HG03064 (cell line): ENCODE measurements at regions not wholly inside any gene's neighbourhood (a gene's known extent, or its start where the extent isn't known, plus 50 kb on each side); places are given as distances from the start of the nearest gene placed in this dataset.
A peak's percentile ranks its signal among the peaks of the same experiment; 100 is the strongest.

Source experiments
- ATAC-seq: cut with Tn5 transposase; IDR thresholded peaks from one replicate; pipeline ENCODE4 v1.9.1; 2021; ENCODE audit warnings: low read depth; ENCODE audit not compliant: unreplicated experiment

DNA sequence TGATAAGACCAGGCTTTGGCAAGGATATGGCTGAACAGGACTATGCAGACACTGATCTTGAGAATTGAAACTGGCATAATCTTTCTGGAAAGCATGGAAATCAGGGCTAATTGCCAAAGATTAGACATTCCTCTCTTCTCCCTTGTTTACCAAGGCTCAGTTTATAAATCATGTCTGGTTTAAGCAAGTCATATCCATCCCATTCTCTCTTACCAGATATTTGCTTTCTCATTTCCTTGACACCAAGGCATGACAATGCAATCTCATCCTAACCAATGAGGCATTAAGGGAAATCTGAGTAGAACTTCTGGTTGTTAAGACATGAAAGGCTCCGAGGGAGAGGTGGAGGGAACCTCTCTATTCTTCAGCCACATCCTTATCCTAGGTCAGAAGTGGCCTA, 110.3 kb upstream of the CEP85L start:
- no peak for ATAC-seq

DNA sequence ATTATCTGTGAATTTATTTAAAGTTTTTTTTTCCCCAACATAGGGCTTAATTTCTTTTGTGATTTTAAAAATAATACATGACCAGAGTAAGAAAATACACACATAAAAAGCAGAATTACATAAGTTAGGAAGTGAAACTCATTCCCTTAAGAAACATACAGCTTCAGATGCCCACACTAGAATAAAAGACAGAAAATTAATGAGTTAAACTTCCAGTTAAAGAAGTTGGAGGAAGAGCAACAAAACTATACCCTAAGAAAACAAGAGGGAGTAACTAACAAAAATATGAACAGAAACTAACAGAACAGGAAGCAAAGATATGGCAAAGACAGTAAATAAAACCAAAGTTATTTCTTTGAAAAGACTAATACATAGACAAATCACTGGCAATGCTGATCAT, 107.6 kb upstream of the CEP85L start:
- ATAC-seq = no peak

DNA sequence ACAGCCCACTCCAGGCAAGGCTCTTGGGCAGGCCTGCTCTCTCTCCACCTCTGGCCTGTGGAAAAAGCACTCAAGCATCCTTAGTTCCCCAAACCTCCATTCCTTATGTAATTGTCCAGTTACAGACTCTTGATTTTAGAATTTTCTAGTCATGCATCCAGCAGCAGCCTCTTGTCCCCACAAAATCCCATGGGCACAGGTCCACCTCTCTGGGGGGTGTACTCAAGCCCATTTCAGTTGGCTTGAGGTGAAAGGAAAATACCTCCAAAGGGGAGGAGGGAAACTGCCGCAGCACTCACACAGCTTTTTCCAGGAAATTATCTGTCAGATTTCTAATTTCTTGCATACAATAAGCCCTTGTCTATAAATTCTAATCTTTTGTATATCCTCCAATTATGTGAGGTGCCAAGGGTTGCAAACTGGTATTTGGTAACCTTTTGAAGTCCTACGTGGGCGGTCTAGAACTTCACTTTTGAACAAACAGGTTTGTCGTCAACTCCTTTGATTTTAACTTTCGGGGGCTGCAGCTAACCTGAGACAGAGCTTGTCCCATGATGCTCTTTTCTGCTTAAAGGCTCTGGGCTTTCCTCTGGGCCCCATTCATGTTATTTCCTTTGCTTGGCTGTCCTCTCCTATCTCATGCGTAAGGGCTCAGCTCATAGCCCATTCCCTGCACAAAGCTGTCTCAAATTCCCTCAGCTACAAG, 104.7 kb upstream of the CEP85L start:
- ATAC-seq = no peak

DNA sequence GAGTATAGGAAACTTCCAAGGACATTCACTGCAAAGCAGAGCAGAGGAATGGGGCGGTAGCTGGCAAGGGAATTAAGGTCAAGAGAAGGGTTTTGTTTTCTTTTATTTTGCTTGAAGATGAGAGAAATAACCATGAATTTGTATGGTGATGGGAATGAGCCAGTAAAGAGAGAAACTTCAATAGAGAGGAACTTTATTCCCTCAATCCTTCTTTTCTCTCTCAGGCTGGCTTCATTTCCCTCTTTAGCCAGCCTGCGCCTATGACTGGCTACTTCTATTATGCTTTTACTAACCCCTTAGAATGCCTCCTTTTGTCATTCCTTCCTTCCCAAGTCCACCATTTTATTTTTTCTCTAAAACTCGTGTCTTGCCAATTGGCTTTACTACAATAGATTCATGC, 101.4 kb upstream of the CEP85L start:
- no peak for ATAC-seq

DNA sequence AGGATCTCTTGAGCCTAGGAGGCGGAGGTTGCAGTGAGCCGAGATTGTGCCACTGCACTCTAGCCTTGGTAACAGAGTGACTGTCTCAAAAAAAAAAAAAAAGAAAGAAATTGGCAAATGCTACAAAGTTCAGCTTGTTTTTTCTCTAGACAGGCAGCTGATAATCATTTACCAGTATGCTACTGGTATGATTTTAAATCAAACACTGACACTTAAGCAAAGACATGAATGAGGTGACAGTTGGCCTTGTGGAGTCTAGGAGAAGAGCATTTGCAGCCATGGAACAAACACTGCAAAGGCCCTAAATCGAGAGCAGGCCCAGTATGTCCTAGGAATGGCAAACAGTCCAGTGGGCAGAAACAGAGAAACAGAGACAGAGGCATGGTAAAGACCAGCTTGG, 99.7 kb upstream of the CEP85L start:
- ATAC-seq = no peak

DNA sequence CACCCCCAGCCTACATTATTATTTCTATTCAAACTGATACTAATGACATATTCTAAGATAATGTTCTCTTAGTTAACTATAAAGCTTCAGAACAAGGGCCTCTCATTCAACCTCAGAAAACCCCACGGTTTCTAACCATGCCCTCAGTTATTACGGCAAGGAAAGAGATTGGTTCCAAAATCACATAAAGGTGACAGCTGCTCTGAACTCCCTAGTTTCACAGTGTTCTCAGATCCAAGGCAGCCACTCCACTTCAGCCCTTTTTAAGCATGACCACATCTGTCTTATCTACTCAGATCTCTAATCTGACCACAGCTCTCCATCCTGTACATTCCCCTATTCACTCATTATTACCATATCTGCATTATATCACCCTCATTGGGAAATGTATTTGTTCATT, 98.8 kb upstream of the CEP85L start:
- ATAC-seq = no peak

DNA sequence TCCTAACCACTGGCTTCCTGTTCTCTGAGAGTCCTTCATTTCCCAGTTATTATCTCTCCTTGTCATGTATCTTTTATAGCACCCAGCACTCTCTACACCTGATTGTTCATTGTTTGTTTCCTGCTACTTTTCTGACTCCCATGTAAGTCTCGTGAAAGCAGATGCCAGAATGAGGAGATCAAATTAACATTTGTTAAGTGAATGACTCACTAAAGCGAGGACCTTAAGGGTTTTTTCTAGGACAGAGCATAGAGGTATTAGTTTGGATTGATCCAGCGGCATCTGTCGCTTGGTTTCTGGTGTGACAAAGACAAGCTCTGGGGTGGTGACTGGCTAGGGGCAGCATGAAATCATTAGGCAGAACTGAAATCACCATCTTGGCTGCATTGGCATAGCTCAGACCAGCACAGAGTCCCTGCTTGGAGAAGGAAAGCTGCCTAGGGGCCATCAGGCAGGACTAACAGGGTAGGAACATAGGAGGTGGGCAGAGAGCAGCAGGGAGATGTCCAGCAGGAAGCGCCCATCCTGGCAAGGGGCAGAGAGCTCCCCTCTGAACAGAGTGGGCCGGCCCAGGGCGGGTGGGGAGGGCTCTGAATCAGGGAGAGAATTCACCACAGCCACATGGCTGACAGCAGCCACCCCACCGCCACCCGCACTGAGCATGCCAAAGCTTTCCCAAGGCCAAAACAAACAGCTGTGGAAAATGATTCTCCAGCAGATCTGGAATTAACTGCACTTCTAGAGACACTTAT, 97.1 kb upstream of the CEP85L start:
- no peak for ATAC-seq

DNA sequence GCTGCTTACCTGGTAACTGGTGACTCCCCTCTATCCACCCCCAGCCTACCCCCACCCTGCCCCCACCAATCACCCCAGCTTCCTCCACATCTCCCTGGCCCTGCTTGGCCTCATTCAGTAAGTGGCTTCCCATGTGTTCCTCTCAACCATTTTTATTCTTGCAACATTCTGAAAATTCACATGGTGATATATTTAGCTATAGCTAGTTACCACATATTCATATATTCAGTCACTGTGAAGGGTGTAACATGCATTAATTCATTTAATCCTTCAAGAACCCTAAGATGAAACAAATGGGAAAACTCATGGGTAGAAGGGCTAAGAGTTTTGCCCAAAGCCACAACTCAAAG, 95.4 kb upstream of the CEP85L start:
- ATAC-seq = no peak

DNA sequence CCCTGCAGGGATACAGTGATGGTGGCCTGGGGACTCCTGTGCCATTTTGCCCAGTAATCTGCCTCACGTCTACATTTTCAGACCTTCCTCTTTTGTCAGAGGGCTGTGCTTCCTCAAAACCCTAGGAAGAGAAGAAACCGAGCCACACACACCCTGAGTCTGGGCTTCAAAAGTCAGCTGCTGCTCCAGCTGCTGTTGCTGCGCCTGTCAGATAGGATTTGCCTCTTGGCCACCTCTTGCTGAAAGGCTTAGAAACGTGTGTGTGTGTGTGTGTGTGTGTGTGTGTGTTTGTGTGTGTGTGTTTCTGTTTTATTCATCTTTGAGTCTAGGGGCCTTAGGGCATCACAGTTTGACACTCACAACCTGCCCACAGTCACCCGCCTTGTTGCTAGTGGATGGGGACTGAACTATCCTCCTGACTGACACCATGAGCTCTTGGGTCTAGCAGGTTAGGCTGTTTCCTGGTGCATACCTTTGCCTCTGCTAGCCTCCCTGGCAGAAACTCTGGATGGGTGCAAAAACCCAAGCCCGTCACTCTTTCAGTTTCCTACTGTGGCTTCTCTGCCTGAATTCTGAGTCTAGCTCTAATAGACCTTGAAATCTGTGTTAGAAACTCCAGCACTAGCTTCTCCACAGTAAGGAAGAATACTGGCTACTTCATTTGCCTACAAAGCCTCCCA, 94.9 kb upstream of the CEP85L start:
- ATAC-seq = no peak

DNA sequence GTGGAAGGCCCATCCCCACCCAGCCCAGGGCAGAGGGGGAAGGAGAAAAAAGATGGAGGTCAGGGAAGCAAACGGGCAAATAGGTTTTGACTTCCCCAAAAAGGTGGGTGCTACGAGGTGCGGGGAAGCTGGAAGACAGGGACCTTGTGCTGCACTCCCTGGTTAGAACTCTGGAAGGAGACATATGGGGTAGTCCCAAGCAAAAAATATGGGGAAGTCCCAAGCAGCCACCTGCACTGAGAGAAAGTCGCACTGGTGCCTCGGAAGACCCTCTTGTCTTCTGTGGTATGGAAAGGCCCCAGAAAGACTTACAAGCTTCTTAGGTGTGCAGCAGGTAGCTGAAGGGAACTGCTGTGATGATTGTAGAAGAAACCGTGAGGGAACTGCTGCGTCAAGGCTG, 93.8 kb upstream of the CEP85L start:
- no peak for ATAC-seq

DNA sequence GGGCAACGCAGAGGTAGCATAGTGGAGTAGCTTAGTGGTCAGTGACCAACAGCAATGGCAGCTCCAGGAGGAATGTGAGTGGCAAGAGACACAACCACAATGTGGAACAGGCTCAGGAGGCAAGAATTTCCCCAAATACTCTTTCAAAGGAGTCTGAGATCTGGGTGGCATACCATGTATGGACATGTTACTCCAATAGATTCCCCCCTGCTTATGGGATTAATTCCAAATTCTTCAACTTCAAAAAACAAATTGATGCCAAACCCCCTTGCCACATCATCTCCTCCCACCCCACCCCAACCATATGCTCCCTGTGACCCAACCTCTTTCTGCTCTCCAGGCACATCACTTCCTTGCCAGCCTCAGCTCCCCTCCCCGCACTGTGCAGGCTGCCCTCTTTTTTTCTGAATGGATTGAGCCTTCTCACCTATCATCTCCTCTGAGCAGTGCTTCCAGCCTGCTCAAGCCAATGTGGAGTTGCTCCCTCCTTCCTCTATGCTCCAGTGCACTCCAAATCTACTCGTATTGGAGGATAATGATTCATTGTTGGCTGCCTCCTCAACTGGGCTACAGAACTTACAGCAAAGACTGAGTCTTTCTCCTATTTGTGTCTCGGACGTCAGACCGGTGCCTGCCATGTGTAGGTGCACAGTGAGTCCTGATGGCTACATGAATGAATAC, 93.0 kb upstream of the CEP85L start:
- no peak for ATAC-seq

DNA sequence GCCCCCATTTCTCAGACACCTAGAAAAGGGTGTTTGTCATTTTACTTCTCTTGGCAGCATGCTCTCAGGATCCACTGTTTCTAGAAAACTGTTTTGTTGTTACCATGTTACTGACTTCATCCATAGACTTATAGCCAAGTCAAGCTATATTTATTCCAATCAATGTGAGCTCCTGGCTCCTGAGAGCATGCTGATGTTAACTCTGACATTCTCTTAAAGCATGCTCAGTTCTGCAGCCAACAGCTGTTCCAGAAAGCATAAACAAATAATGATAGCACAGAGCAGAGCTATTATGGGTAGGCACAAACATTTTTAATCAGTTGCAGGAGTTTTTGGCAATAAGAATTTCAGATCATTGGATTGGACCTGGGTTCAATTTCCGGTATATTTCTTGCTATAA, 92.4 kb upstream of the CEP85L start:
- ATAC-seq = no peak

DNA sequence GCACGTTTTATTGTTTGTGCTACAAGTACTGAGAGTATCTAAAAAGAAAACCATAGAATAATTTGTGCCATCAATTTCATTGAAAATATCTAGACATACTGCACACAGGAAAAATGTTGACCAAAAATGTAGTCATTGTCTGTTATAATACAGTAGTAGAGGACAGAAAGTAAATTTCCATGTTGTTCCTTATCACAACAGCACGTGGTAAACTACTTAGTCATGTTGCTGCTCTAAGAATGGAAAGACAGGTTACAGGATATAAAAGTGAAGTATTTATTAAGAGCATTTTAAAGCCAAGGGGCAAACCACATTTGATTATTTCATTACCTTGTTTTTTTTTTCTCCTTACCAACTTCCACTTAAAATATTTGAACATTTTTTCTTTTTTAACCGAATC, 89.0 kb upstream of the CEP85L start:
- ATAC-seq = no peak

DNA sequence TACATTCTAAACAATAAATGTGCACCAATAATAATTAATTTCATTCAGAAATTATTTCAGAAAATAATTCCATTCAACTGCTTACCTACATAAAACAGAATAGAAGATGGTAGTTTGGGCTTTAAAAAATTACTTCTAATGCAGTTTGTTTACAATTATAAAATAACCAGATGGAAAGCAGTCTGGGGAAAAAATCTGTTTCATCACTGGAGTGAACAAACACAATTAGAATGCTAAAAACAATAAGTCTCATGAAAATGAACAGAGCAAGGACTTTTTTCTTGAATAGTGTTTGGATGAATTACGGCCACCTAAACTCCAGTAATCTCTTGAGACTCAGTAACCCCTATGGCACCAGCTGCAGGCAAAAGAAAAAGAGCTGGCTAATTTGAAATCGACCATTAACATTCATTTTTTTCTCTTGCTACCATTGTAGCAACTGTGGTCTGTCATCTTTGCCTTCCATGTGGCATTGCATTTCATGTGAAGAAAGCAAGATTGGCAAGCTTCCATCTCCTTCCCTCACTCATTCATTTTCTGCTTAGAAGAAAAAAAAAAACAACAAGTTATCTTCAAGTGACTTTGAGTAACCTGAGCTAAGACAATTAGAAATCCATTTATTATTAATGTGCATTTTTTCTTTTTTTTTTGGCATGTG, 88.4 kb upstream of the CEP85L start:
- no peak for ATAC-seq

DNA sequence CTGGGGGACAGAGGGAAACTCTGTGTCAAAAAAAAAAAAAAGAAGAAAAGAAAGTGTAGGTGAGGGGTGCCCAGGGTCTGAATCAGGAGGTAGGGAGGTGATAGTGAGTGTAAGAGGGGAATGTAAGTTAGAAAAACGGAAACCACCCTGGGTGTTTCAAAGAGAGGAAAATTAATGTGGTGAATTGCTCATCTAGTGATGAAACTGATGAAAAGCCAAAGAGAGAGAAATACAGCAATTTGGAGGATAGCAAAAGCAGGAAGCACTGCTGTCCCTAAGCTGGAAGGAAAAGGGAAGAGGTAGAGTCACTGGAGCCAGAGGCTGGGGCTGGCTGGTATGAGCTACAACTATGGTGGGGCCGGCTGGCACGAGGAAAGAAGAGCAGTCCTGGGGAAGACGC, 85.0 kb upstream of the CEP85L start:
- no peak for ATAC-seq

DNA sequence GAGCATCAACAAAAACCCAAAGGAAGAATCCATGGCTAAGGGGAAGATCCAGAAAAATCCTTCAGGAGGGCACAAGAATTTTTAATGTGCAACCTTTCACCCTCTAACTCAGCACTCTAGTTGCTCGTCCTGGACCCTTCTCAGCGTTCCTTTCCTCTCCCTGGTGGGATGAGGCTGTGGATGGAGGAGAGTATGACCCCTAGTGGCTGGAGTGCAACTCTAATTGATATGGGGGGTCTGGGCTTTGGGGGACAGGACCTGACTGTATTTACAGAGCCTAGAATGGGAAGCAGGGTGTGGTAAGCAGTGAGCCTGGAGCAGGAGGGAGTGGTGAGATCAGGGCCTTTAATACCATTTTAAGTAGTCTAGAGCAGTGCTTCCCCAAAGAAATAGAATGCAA, 83.9 kb upstream of the CEP85L start:
- no peak for ATAC-seq

DNA sequence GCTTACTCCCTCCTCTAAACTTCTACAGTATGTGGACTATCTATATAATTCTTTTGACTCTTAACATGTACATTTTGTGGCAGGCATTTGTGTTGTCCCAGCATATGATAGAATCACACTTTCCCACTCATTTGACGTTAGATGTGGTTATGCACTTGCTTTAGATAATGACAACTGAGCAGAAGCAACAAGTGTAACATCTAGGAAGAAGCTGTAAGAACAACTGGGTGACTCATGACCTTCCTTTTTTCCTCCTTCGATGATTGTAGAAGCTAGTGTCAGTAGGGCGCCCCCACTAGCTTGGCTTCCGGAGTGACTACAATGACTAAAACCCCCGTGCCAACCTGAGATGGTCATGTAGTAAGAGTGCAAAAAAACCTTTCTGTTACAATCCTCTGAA, 74.6 kb upstream of the CEP85L start:
- ATAC-seq = no peak

DNA sequence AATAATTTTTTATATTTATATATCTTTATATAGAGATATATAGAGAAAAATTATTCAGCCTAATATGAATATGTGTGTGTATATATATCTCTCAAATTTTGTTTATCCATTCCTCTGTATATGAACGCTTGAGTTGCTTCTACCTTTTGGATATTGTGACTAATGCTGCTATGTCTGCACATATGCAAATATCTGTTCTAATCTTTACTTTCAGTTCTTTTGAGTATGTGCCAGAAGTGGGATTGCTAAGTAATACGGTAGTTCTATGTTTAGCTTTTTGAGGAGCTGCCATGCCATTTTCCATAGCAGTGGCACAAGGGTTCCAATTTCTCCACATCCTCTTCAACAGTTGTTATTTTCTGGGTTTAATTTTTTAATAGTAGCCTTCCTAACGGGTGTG, 72.8 kb upstream of the CEP85L start:
- ATAC-seq = peak; percentile 75

DNA sequence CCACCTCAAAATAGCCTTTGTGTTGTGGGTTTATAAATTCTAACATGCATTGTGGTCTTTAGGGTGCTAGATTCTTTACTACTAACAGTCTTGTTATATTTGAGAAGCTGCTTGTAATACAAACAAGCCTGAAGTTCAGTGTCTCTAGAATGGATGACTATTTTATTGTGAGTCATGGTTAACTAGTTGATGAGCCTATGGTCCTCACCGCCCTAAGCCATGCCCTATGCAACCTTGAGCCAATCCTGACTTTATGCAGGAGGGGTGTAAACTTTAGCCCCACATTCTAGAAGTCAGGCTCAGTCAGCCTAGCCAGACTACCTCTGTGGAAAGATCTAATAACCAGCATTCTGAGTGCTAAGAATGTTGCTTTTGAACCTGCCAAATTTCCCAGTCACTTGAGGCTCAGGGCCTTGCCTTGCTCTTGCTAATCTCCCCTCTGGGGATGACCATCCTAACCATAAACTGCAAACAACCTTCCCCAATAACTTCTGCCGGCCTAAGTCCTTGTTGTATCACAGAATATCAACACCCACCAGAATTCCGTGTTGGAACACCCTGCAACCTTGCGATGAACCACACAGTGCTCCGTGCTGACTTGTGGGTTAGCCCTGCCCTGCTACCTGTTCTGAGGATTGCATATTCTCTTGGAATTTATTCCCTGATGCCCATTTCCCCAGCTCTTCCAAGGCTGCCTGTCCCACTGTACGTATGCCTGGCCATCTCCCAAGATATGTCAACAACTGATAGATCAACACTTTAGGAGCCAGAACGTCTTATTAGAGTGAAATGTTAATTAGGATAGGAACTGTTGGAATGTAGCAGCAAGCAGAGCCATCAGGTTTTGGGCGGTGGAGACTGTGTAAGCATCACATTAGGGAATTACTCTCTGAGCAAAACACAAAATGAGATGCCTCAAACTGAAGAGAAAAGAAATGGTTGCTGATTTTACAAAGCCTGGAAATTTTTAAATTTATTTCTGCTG, 71.7 kb upstream of the CEP85L start:
- no peak for ATAC-seq

DNA sequence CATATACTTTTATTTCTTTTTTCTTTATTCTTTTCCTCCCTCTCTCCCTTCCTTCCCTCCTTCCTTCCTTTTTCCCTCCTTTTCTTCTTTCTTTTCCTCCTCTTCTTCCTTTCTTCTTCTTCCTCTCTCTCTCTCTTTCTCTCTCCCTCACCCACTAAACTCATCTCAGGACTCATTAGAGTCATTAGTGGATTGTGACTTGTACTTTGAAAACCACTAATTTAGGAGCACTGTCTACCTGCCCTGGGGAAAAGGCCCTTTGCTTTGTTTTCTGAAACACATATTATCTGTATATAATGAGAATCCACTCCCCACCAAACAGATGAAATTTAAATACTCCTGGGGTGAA, 68.7 kb upstream of the CEP85L start:
- ATAC-seq = no peak
